GM12878 (cell line): ENCODE measurements at regions not wholly inside any gene's neighbourhood (a gene's known extent, or its start where the extent isn't known, plus 50 kb on each side); places are given as distances from the start of the nearest gene placed in this dataset.
"Not testable (repeated sequence)": the region's sequence is repeated elsewhere in the genome, so short reads cannot be mapped to it uniquely, and the experiment has no call there.

ENCODE experiments used
- ATAC-seq: fragments of 200-7000 bp; cut with Tn5 transposase; 3 replicates; pipeline ENCODE4 v1.9.1; 2020; ENCODE audit warnings: mild to moderate bottlenecking, moderate library complexity
- BruUV-seq: library from RNA; stranded (reverse); fragments of 400-500 nt; replicated peaks from 2 replicates; lab custom pipeline; 2021; lab: Mats Ljungman, UMichigan
- CTCF ChIA-PET: fragments of 300-600 bp; sonication (Branson Sonifier 250); formaldehyde crosslinking; extraction: SDS; loops from one replicate; lab custom pipeline; 2021; ENCODE audit warnings: inconsistent platforms; lab: Yijun Ruan, JAX
- POLR2A ChIA-PET: fragments of 350-600 bp; formaldehyde crosslinking; extraction: SDS; loops from one replicate; lab custom pipeline; 2021; ENCODE audit warnings: inconsistent platforms; lab: Charles Lee
- RAD21 ChIA-PET: fragments of 300-600 bp; sonication (Branson Sonifier 250); formaldehyde crosslinking; loops from one replicate; lab custom pipeline; 2023; ENCODE audit warnings: antibody characterized with exemption; ENCODE audit not compliant: unreplicated experiment; lab: Charles Lee
- SMC1A ChIA-PET: fragments of 300-600 bp; sonication (Branson Sonifier 250); formaldehyde crosslinking; loops from one replicate; lab custom pipeline; 2023; ENCODE audit not compliant: unreplicated experiment, uncharacterized antibody; lab: Charles Lee
- DNase-seq: peaks from one replicate; pipeline ENCODE4 v3.0.0-alpha.2; 2011; ENCODE audit warnings: low read depth, low spot score
- FAIRE-seq: peaks from 3 replicates; lab custom pipeline; 2011; peaks lifted over from hg19 to GRCh38; lab: Jason Lieb, UNC
- H2AFZ ChIP-seq: 2 replicates; pipeline ENCODE4 v1.6.0; 2011; ENCODE audit warnings: low read depth, low read length, control low read depth; ENCODE audit not compliant: control insufficient read depth
- H3K27ac ChIP-seq: 2 replicates; pipeline ENCODE4 v1.5.1; 2011; ENCODE audit warnings: control low read depth; ENCODE audit not compliant: control insufficient read depth, insufficient read depth
- H3K27me3 ChIP-seq, 2 experiments: replicated peaks in 1 of 2; 2 replicates each; pipeline versions ENCODE4 v1.6.0 to v1.6.1; 2011; ENCODE audit warnings: low read length in 1 of 2; ENCODE audit not compliant: control insufficient read depth in 2 of 2, insufficient read depth in 2 of 2
- H3K36me3 ChIP-seq, 2 experiments: 2 replicates each; pipeline ENCODE4 v1.5.1; 2011; ENCODE audit warnings: low read length in 1 of 2; ENCODE audit not compliant: control insufficient read depth in 2 of 2, insufficient read depth in 2 of 2
- H3K4me1 ChIP-seq: 2 replicates; pipeline ENCODE4 v1.6.1; 2011; ENCODE audit warnings: mild to moderate bottlenecking, low read length, moderate library complexity, mixed read lengths; ENCODE audit not compliant: control insufficient read depth, insufficient read depth
- H3K4me2 ChIP-seq: 2 replicates; pipeline ENCODE4 v1.6.0; 2011; ENCODE audit warnings: control low read depth; ENCODE audit not compliant: control insufficient read depth, insufficient read depth
- H3K4me3 ChIP-seq: fragments of 200-600 bp; sonication (generic); 2 replicates; pipeline ENCODE4 v1.5.1; 2016
- H3K79me2 ChIP-seq: 2 replicates; pipeline ENCODE4 v1.6.0; 2011; ENCODE audit warnings: low read length; ENCODE audit not compliant: control insufficient read depth, insufficient read depth
- H3K9ac ChIP-seq: 2 replicates; pipeline ENCODE4 v1.8.0; 2011; ENCODE audit warnings: low read length, control low read depth, mixed read lengths; ENCODE audit not compliant: control insufficient read depth, insufficient read depth
- H3K9me3 ChIP-seq: replicated peaks from 3 replicates; pipeline ENCODE4 v1.5.1; 2011; ENCODE audit warnings: mild to moderate bottlenecking, low read length; ENCODE audit not compliant: control insufficient read depth, insufficient read depth
- H4K20me1 ChIP-seq: 2 replicates; pipeline ENCODE4 v1.6.0; 2011; ENCODE audit not compliant: control insufficient read depth, insufficient read depth
- WGBS: methylation state at CpG from one replicate; pipeline ENCODE4 v1.1.6; 2016; ENCODE audit warnings: low lambda C conversion rate; ENCODE audit not compliant: insufficient replicate concordance, insufficient coverage; ENCODE audit errors: missing lambda C conversion rate; 5-methylcytosine and 5-hydroxymethylcytosine counted together
- in situ Hi-C: fragments of 300-500 bp; cut with MboI; formaldehyde crosslinking; loops from 9 replicates; pipeline ENCODE4 v1.14.3; 2018; ENCODE audit warnings: mixed read lengths
- intact Hi-C: fragments of 100-400 bp; cut with micrococcal nuclease; formaldehyde crosslinking; loops from one replicate; pipeline ENCODE4 v1.14.2; 2022; ENCODE audit not compliant: unreplicated experiment

GRCh38 chr16:35157549-35157948, 1698.1 kb downstream of the TP53TG3F start:
- RAD21 ChIA-PET, SMC1A ChIA-PET, POLR2A ChIA-PET: not testable (repeated sequence)

DNA sequence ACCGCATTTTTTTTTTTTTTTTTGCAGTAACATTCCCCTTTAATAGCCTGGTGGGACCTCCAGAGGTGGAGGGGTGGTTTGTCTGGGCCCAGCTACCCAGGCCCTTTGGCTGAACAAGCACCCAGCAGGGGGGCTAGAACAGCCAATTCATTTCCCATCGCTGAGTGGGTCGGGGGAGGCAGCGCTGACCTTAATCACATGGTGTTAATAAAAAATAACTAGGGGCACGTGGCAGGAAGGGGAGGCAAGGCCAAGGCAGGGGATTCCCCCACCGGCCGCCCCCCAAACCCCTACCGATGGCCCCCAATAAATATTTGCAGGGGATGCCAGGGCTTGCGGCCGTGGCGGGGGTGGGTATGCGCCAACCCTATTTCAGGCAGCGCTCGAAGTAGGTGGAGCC, 1709.9 kb downstream of the TP53TG3F start:
- SMC1A ChIA-PET, H2AFZ ChIP-seq, CTCF ChIA-PET, POLR2A ChIA-PET, H3K27me3 ChIP-seq, H3K9ac ChIP-seq, H3K27ac ChIP-seq, RAD21 ChIA-PET, DNase-seq, H3K36me3 ChIP-seq, BruUV-seq, FAIRE-seq, ATAC-seq, H3K4me2 ChIP-seq, H3K4me1 ChIP-seq, H3K4me3 ChIP-seq, H4K20me1 ChIP-seq, H3K9me3 ChIP-seq, H3K79me2 ChIP-seq, in situ Hi-C loops: not testable (repeated sequence)
- intact Hi-C loops, result loop anchor here (10.0 kb wide), 1 partner anchor 65 kb away; no protein-coding TSS in a partner anchor
- WGBS, result 57% methylated on average over 14 of the region's 14 CpGs

More at GRCh38 chr16:35157549-35157948, 1698.1 kb downstream of the TP53TG3F start:
- H3K36me3 ChIP-seq, H3K27ac ChIP-seq, intact Hi-C loops, BruUV-seq, H3K9ac ChIP-seq, H3K4me1 ChIP-seq, H3K79me2 ChIP-seq, ATAC-seq, H3K4me3 ChIP-seq, H3K9me3 ChIP-seq, CTCF ChIA-PET, in situ Hi-C loops, DNase-seq, H2AFZ ChIP-seq, FAIRE-seq, H4K20me1 ChIP-seq, H3K4me2 ChIP-seq, H3K27me3 ChIP-seq: not testable (repeated sequence)
- 50% methylated on average over 14 of the region's 15 CpGs for WGBS

DNA sequence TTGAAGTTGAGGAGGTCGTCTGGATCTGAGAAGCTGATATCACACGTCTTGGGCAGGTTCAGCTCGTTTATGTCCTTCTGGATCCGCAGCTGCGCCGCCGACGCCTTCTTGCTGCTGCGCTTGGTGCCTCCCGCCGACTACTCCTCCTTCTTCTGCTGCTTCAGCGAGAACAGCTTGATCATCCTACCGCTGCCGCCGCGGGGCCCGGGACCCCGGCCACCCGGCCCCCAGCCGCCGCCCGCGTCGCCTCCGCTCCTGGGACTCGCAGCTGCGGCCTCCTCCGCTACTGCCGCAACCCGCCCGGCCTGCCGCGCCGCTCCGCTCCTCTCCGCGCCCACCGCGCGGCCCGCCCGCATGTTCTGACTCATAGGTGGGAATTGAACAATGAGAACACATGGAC, 1710.6 kb downstream of the TP53TG3F start:
- BruUV-seq, H3K4me3 ChIP-seq, H3K27me3 ChIP-seq, H3K9me3 ChIP-seq, SMC1A ChIA-PET, FAIRE-seq, DNase-seq, H3K9ac ChIP-seq, RAD21 ChIA-PET, POLR2A ChIA-PET, H2AFZ ChIP-seq, H3K27ac ChIP-seq, ATAC-seq, H3K4me1 ChIP-seq, H3K79me2 ChIP-seq, intact Hi-C loops, H4K20me1 ChIP-seq, H3K4me2 ChIP-seq, CTCF ChIA-PET, H3K36me3 ChIP-seq: not testable (repeated sequence)
- in situ Hi-C loops, result loop anchor here (5.0 to 10.0 kb wide), 2 partner anchors 67 to 105 kb away; no protein-coding TSS in a partner anchor
- WGBS, result 81% methylated on average over 21 of the region's 42 CpGs
